A549 (cell line): ENCODE measurements at regions not wholly inside any gene's neighbourhood (a gene's known extent, or its start where the extent isn't known, plus 50 kb on each side); places are given as distances from the start of the nearest gene placed in this dataset.

Experiments
- CTCF ChIP-seq: fragments of >200 bp; sonication (Bioruptor Twin); formaldehyde crosslinking; IDR thresholded peaks from 3 replicates; pipeline ENCODE4 v1.5.1; 2016
- HDAC2 ChIP-seq: fragments of 200-600 bp; sonication (generic); IDR thresholded peaks from 2 replicates; pipeline ENCODE4 v1.6.1; 2016
- POLR2A ChIP-seq: IDR thresholded peaks from 2 replicates; pipeline ENCODE4 v1.6.1; 2012; ENCODE audit warnings: mild to moderate bottlenecking, low read length

- no peak for TF ChIP-seq HDAC2
- TF ChIP-seq POLR2A: no peak
- TF ChIP-seq CTCF: no peak
These were observed 451.6 kb downstream of the TLE1 start for GRCh38 chr9:81237565-81238231.
